HG03558 (cell line): ENCODE measurements at regions not wholly inside any gene's neighbourhood (a gene's known extent, or its start where the extent isn't known, plus 50 kb on each side); places are given as distances from the start of the nearest gene placed in this dataset.
"Not testable (repeated sequence)": the region's sequence is repeated elsewhere in the genome, so short reads cannot be mapped to it uniquely, and the experiment has no call there.

Experiments used
- ATAC-seq: cut with Tn5 transposase; IDR thresholded peaks from one replicate; pipeline ENCODE4 v1.9.1; 2021; ENCODE audit warnings: moderate number of reproducible peaks; ENCODE audit not compliant: unreplicated experiment; ENCODE audit errors: extremely low read depth

GRCh38 chr18:64392202-64392601 lies 243.3 kb upstream of the LINC00305 start:
- ATAC-seq = no peak

GRCh38 chr18:64384101-64384500 lies 235.2 kb upstream of the LINC00305 start:
- no peak for ATAC-seq

- peak; percentile 97 for ATAC-seq
Measured at GRCh38 chr18:64380117-64380516, 231.2 kb upstream of the LINC00305 start.

GRCh38 chr18:64379662-64380061 lies 230.8 kb upstream of the LINC00305 start:
- no peak for ATAC-seq

GRCh38 chr18:64377446-64377845 lies 228.6 kb upstream of the LINC00305 start:
- no peak for ATAC-seq

GRCh38 chr18:64372850-64373249 lies 224.0 kb upstream of the LINC00305 start:
- no peak for ATAC-seq

GRCh38 chr18:64369830-64370440 lies 221.0 kb upstream of the LINC00305 start:
- not testable (repeated sequence) for ATAC-seq

- ATAC-seq = no peak
Measured at GRCh38 chr18:64365106-64365505, 216.2 kb upstream of the LINC00305 start.

GRCh38 chr18:64337673-64338072 lies 188.8 kb upstream of the LINC00305 start:
- no peak for ATAC-seq

GRCh38 chr18:64337018-64337417 lies 188.1 kb upstream of the LINC00305 start:
- no peak for ATAC-seq

GRCh38 chr18:64334748-64335147 lies 185.9 kb upstream of the LINC00305 start:
- no peak for ATAC-seq

- no peak for ATAC-seq
Measured at GRCh38 chr18:64333584-64333983, 184.7 kb upstream of the LINC00305 start.

- ATAC-seq = no peak
Measured at GRCh38 chr18:64332835-64333234, 183.9 kb upstream of the LINC00305 start.

GRCh38 chr18:64331419-64331818 lies 182.5 kb upstream of the LINC00305 start:
- no peak for ATAC-seq

GRCh38 chr18:64330931-64331330 lies 182.0 kb upstream of the LINC00305 start:
- no peak for ATAC-seq

- no peak for ATAC-seq
Measured at GRCh38 chr18:64330161-64330560, 181.3 kb upstream of the LINC00305 start.

- no peak for ATAC-seq
Measured at GRCh38 chr18:64322189-64322588, 173.3 kb upstream of the LINC00305 start.

GRCh38 chr18:64318547-64318946 lies 169.7 kb upstream of the LINC00305 start:
- ATAC-seq = no peak

GRCh38 chr18:64311859-64312258 lies 163.0 kb upstream of the LINC00305 start:
- no peak for ATAC-seq

GRCh38 chr18:64295839-64296238 lies 147.0 kb upstream of the LINC00305 start:
- ATAC-seq = no peak

- no peak for ATAC-seq
Measured at GRCh38 chr18:64294967-64295366, 146.1 kb upstream of the LINC00305 start.

- no peak for ATAC-seq
Measured at GRCh38 chr18:64288432-64288831, 139.5 kb upstream of the LINC00305 start.

- ATAC-seq = no peak
Measured at GRCh38 chr18:64287926-64288325, 139.0 kb upstream of the LINC00305 start.
